H1 (cell line): ENCODE measurements at regions not wholly inside any gene's neighbourhood (a gene's known extent, or its start where the extent isn't known, plus 50 kb on each side); places are given as distances from the start of the nearest gene placed in this dataset.

Experiments used
- CHD2 ChIP-seq: IDR thresholded peaks from 2 replicates; pipeline ENCODE4 v1.6.1; 2012; ENCODE audit warnings: low read length, improper control_type of control experiment
- CTBP2 ChIP-seq: IDR thresholded peaks from 2 replicates; pipeline ENCODE4 v1.7.0; 2011; ENCODE audit warnings: borderline replicate concordance, mild to moderate bottlenecking, moderate library complexity, mixed read lengths, low read length; ENCODE audit not compliant: insufficient read depth, insufficient read length
- EGR1 ChIP-seq: IDR thresholded peaks from 2 replicates; pipeline ENCODE4 v1.6.1; 2011; ENCODE audit warnings: low read depth, low read length, borderline replicate concordance
- EP300 ChIP-seq, 2 experiments: IDR thresholded peaks; 1 replicate in 1 of 2; 2 replicates in 1 of 2; pipeline ENCODE4 v1.6.1; 2011 to 2012; ENCODE audit warnings: low read depth in 2 of 2, low read length in 2 of 2, mild to moderate bottlenecking in 2 of 2, borderline replicate concordance in 1 of 2, inconsistent platforms in 1 of 2, moderate library complexity in 1 of 2
- PHF8 ChIP-seq: fragments of 200-600 bp; sonication (generic); conservative IDR thresholded peaks from 2 replicates; pipeline ENCODE4 v1.7.1; 2012; ENCODE audit warnings: low read depth, mild to moderate bottlenecking, inconsistent platforms, low read length, moderate library complexity
- SP1 ChIP-seq: IDR thresholded peaks from 2 replicates; pipeline ENCODE4 v1.6.1; 2011; ENCODE audit warnings: low read depth, low read length
- SUZ12 ChIP-seq: fragments of 200-600 bp; sonication (generic); IDR thresholded peaks from 2 replicates; pipeline ENCODE4 v1.6.1; 2012; ENCODE audit warnings: mild to moderate bottlenecking, inconsistent platforms, low read length, moderate library complexity, mixed read lengths
- TAF1 ChIP-seq: IDR thresholded peaks from 2 replicates; pipeline ENCODE4 v1.6.1; 2011; ENCODE audit warnings: mild to moderate bottlenecking, low read depth, low read length
- TF ChIP-seq, protein P1 (sequence below): fragments of 300-600 bp; sonication (generic); IDR thresholded peaks from 2 replicates; pipeline ENCODE4 v1.7.1; 2012; ENCODE audit warnings: low read length, moderate library complexity, mild to moderate bottlenecking, inconsistent platforms; ENCODE audit not compliant: insufficient replicate concordance
- TF ChIP-seq, protein P2 (sequence below): IDR thresholded peaks from 2 replicates; pipeline ENCODE4 v1.6.1; 2011; ENCODE audit warnings: low read length, improper control_type of control experiment

DNA sequence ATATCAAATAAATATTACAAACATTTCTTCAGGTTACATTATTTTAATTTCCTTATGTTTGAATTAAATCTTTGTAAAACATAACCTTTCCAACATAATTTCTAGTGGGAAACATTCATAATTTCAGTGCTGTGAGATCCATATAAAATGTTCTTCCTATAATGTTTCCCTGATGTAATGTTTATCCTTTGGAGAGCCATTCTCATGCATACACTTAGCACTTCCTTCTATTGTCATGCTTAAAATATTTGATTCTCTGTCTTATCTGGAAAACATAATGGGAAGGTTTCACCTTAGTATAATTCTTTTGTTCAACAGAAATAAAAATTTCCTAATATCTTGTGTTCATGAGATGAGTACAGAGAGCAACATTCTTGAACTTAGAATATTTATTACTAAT is 472.5 kb downstream of the ADAMTS20 start (continued):
- TF ChIP-seq, protein P1, sequence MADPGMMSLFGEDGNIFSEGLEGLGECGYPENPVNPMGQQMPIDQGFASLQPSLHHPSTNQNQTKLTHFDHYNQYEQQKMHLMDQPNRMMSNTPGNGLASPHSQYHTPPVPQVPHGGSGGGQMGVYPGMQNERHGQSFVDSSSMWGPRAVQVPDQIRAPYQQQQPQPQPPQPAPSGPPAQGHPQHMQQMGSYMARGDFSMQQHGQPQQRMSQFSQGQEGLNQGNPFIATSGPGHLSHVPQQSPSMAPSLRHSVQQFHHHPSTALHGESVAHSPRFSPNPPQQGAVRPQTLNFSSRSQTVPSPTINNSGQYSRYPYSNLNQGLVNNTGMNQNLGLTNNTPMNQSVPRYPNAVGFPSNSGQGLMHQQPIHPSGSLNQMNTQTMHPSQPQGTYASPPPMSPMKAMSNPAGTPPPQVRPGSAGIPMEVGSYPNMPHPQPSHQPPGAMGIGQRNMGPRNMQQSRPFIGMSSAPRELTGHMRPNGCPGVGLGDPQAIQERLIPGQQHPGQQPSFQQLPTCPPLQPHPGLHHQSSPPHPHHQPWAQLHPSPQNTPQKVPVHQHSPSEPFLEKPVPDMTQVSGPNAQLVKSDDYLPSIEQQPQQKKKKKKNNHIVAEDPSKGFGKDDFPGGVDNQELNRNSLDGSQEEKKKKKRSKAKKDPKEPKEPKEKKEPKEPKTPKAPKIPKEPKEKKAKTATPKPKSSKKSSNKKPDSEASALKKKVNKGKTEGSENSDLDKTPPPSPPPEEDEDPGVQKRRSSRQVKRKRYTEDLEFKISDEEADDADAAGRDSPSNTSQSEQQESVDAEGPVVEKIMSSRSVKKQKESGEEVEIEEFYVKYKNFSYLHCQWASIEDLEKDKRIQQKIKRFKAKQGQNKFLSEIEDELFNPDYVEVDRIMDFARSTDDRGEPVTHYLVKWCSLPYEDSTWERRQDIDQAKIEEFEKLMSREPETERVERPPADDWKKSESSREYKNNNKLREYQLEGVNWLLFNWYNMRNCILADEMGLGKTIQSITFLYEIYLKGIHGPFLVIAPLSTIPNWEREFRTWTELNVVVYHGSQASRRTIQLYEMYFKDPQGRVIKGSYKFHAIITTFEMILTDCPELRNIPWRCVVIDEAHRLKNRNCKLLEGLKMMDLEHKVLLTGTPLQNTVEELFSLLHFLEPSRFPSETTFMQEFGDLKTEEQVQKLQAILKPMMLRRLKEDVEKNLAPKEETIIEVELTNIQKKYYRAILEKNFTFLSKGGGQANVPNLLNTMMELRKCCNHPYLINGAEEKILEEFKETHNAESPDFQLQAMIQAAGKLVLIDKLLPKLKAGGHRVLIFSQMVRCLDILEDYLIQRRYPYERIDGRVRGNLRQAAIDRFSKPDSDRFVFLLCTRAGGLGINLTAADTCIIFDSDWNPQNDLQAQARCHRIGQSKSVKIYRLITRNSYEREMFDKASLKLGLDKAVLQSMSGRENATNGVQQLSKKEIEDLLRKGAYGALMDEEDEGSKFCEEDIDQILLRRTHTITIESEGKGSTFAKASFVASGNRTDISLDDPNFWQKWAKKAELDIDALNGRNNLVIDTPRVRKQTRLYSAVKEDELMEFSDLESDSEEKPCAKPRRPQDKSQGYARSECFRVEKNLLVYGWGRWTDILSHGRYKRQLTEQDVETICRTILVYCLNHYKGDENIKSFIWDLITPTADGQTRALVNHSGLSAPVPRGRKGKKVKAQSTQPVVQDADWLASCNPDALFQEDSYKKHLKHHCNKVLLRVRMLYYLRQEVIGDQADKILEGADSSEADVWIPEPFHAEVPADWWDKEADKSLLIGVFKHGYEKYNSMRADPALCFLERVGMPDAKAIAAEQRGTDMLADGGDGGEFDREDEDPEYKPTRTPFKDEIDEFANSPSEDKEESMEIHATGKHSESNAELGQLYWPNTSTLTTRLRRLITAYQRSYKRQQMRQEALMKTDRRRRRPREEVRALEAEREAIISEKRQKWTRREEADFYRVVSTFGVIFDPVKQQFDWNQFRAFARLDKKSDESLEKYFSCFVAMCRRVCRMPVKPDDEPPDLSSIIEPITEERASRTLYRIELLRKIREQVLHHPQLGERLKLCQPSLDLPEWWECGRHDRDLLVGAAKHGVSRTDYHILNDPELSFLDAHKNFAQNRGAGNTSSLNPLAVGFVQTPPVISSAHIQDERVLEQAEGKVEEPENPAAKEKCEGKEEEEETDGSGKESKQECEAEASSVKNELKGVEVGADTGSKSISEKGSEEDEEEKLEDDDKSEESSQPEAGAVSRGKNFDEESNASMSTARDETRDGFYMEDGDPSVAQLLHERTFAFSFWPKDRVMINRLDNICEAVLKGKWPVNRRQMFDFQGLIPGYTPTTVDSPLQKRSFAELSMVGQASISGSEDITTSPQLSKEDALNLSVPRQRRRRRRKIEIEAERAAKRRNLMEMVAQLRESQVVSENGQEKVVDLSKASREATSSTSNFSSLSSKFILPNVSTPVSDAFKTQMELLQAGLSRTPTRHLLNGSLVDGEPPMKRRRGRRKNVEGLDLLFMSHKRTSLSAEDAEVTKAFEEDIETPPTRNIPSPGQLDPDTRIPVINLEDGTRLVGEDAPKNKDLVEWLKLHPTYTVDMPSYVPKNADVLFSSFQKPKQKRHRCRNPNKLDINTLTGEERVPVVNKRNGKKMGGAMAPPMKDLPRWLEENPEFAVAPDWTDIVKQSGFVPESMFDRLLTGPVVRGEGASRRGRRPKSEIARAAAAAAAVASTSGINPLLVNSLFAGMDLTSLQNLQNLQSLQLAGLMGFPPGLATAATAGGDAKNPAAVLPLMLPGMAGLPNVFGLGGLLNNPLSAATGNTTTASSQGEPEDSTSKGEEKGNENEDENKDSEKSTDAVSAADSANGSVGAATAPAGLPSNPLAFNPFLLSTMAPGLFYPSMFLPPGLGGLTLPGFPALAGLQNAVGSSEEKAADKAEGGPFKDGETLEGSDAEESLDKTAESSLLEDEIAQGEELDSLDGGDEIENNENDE: no peak
- TF ChIP-seq EGR1: no peak
- TF ChIP-seq EP300 (IDR thresholded peaks at IDR 0.05; ENCODE audit: borderline replicate concordance in 1 of 2, low read depth in 2 of 2, low read length in 2 of 2): no peak
- TF ChIP-seq TAF1: no peak
- TF ChIP-seq SUZ12: no peak
- no peak for TF ChIP-seq CHD2
- TF ChIP-seq, protein P2, sequence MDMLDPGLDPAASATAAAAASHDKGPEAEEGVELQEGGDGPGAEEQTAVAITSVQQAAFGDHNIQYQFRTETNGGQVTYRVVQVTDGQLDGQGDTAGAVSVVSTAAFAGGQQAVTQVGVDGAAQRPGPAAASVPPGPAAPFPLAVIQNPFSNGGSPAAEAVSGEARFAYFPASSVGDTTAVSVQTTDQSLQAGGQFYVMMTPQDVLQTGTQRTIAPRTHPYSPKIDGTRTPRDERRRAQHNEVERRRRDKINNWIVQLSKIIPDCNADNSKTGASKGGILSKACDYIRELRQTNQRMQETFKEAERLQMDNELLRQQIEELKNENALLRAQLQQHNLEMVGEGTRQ: no peak
- no peak for TF ChIP-seq PHF8
- TF ChIP-seq CTBP2: no peak
- no peak for TF ChIP-seq SP1
- TF ChIP-seq, all 59 proteins: peak for 0
